HT-29 (cell line): ENCODE measurements at regions not wholly inside any gene's neighbourhood (a gene's known extent, or its start where the extent isn't known, plus 50 kb on each side); places are given as distances from the start of the nearest gene placed in this dataset.
A peak's percentile ranks its signal among the peaks of the same experiment; 100 is the strongest.
"Not testable (repeated sequence)": the region's sequence is repeated elsewhere in the genome, so short reads cannot be mapped to it uniquely, and the experiment has no call there.

ENCODE experiments used
- DNase-seq: peaks from one replicate; pipeline ENCODE4 v3.0.0-alpha.2; 2015; ENCODE audit warnings: low spot score

DNA sequence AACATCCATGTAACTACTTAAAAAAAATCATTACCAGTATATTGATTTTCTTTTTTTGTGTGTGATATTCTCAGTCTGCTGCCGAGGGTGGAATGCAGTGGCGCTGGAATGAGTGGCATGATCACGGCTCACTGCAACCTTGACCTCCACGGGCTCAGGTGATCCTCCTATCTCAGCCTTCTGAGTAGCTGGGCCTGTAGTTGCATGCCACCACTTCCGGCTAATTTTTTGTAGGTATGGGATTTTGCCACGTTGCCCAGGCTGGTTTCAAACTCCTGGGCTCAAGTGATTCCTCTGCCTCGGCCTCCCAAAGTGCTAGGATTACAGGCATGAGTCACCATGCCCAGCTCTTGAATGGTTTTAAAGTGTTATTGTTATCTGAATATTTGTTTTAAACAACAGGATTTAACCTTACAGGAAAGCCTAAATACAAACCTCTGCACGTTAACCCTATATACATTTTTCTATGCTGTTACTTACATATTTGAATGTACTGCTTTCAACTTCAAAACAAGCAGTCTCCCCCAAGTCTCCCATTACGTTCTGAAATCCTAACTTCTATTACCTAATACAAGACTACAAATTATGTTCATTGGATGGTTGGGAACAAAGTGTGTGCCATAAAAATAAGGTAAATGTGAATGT, 61.7 kb downstream of the KPNA2 start:
- no peak for DNase-seq

DNA sequence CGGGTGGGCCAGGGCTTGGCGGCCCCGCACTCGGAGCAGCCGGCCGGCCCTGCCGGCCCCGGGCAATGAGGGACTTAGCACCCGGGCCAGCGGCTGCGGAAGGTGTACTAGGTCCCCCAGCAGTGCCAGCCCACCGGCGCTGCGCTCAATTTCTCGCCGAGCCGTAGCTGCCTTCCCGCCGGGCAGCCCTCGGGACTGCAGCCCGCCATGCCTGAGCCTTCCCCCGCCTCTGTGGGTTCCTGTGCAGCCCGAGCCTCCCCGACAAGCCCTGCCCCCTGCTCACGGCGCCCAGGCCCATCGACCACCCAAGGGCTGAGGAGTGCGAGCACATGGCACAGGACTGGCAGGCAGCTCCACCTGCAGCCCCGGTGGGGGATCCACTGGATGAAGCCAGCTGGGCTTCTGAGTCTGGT, 63.8 kb downstream of the KPNA2 start:
- not testable (repeated sequence) for DNase-seq

DNA sequence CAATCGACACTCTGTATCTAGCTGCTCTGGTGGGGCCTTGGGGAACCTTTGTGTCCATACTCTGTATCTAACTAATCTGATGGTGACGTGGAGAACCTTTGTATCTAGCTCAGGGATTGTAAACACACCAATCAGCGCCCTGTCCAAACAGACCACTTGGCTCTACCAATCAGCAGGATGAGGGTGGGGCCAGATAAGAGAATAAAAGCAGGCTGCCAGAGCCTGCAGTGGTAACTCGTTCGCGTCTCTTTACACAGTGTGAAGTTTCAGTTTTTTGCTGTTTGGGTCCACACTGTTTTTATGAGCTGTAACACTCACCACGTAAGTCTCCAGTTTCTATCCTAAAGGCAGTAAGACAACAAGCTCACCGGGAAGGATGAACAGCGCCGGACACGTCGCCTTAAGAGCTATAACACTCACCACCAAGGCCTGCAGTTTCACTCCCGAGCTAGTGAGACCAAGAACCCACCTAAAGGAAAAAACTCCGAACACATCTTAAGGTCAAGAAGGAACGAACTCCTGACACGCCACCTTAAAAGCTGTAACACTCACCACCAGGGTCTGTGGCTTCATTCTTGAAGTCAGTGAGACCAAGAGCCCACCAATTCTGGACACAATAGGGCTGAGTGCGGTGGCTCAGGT, 64.6 kb downstream of the KPNA2 start:
- no peak for DNase-seq

DNA sequence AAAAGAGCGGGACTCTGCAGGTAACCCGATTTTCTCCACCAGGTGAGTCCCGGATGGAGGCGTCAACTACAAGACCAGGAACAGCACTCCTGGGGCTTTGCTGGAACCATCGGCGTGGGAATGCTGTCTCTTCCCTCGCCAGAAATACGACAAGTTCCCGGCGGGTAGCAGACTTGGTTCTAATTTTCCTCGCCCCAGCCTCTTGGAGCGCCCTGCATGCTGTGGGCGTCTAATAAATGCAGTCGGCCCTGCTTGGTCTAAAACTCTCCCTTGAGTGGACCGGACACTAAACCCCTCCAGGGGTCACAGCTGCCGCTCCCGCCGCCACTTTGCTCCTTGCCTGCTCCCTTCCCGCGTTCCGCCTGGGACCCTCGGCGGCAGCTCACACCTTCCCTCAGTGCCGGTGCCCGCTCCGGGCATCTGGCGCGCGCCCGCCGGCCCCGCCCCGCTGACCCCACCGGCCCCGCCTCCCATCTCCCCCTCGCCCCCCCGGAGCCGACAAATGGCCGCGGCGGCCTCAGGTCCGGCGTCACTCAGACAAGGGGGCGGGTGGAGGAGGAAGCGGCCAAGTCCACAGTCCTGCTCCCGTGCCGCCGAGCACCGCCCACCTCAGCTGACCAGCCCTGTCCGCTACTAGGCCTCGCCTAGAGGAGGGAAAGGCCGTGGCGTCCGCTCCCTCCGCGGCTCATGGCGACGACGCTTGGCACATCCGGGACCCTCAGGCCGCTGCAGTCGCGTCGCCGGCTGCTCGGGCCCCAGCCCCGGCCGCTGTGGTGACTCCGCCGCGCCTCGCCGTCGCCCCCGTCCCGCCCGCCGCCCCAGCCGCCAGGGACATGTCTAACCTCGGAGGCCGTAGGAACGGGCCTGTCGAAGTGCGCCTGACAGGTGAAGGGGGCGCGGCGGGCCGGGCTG, 65.8 kb downstream of the KPNA2 start:
- DNase-seq = peak; percentile 96

DNA sequence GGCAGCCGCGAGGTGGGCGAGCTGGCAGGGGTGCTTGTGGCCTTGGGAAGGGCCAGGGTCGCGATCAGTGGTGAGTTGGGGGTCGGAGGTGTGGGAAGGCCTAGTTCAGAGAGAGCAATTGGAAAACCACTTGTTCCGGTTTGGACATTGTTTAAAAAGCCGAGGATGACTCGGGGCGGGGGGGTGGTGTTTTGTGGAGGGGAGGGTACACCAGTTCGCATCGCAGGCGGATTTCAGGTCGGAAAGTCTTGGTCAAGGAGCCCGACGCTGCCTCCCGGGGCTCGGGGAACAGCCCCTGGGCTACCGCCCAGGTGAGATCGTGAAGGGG, 66.4 kb downstream of the KPNA2 start:
- no peak for DNase-seq

DNA sequence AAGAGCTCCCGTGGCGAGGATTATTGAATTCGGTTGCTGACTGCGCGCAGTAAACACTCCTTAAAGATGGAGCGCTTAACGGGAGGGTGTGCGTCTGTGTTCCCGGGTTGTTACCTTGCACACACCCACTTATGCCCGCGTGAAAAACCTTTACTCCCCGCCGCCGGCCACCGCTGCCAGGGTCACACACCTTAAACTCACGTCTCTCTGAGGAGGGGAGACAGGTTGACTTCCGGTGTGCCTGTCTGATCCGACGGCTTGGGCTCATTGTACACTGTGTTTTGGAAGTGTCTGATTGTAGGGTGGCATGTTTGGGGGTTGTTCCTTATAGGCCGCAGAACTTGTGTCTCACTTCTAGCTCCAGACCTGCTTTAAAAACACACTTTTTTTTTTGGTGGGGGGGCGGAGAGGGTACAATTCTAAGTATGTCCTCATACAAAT, 66.8 kb downstream of the KPNA2 start:
- DNase-seq = peak; percentile 45

DNA sequence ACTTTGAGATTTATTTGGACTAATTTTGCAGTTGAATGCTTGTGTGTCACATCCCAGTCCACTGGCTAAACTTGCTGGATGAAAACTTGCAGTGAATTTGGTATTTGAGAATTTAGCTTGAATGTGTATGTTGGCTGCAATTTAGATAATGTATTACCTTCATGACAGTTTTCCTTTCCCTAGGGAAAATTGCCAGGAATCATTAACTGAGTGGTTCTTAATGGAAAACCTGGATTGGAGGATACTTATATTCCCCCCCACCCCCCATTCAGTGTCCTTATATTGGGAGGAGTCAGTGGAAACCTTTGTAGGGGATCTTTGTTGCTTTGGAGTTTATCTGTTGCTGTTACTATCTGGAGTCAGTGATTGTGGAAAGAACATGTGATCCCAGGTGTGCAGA, 67.6 kb downstream of the KPNA2 start:
- DNase-seq = no peak

DNA sequence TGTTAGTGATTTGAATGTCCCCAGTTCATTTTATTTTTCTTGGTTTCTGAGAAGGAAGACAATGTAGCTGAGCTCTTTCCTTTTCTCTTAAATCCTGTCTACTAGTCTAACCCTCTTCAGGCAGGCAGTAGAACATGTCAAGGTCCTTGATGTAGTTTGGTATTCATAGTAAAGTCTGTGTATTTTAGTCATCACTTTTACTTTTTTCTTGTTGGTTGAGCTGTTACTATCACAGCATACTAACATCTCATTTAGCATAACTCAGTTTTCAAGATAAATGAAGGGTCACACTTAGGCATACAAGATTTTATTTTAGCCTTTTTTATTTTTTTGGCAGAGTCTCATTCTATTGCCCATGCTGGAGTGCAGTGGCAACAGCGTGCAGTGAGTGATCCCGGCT, 70.5 kb downstream of the KPNA2 start:
- DNase-seq = no peak

DNA sequence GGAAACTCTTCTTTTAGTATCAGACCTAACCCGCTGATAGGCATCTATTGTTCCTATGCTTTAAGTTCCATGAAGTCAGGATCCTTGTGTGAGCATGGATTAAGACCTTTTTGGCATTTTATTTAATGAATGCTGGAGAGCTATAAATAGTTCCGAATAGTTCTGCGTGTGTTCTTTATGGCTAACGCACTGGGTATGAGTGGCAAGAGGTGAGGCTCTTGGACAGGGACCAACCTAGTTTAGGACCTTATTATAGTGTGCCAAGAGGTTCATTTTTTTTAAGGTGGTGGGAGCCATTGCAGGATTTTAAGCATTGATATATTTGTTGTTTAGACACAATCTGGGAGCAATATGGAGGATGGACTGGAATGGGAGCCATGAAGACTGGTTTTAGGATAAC, 71.8 kb downstream of the KPNA2 start:
- DNase-seq = no peak

DNA sequence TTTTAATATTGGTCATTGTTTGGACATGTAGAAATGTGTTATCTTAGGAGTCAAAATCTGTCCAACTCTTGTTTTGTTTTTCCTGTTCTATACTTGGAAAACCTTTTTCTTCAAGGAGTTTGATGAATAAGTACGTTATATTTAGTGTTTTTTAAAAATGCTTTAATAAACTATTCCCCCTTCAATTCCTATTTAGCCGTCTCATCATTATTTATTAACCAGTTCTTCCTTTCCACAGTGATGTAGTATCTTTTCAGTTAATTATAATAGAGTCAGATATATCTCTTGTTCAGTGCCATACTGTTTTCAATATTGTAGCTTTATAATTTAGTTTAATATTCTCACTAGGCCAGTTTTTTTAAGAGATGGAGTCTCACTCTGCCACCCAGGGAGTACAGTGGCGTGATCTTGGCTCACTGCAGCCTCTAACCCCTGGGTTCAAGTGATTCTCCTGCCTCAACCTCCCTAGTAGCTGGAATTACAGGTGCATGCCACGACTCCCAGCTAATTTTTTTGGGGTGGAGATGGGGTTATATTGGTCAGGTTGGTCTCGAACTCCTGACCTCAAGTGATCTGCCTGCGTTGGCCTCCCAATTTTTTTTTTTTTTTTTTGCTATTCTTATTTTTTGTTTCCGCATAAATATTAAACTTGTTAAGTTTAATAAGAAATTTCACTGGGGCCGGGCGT, 72.9 kb downstream of the KPNA2 start:
- DNase-seq = no peak

DNA sequence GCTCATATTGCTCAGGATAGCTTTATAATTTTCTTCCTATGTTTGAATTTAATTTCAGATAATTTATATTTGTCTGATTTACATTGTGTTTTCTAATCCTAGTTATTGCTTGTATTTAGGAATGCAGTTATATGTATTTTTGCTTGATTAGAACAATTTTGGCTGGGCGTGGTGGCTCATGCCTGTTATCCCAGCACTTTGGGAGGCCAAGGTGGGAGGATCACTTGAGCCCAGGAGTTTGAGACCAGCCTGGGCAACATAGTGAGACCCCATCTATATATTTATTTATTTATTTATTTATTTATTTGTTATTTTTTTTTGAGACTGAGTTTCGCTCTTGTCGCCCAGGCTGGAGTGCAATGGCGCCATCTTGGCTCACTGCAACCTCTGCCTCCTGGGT, 73.9 kb downstream of the KPNA2 start:
- not testable (repeated sequence) for DNase-seq

DNA sequence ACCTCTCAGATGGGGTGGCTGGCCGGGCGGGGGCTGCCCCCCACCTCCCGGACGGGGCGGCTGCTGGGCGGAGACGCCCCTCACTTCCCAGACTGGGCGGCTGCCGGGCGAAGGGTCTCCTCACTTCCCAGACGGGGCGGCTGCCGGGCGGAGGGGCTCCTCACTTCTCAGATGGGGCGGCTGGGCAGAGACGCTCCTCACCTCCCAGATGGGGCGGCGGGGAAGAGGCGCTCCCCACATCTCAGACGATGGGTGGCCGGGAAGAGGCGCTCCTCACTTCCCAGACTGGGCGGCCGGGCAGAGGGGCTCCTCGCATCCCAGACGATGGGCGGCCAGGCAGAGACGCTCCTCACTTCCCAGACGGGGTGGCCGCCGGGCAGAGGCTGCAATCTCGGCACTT, 80.7 kb downstream of the KPNA2 start:
- DNase-seq = not testable (repeated sequence)

DNA sequence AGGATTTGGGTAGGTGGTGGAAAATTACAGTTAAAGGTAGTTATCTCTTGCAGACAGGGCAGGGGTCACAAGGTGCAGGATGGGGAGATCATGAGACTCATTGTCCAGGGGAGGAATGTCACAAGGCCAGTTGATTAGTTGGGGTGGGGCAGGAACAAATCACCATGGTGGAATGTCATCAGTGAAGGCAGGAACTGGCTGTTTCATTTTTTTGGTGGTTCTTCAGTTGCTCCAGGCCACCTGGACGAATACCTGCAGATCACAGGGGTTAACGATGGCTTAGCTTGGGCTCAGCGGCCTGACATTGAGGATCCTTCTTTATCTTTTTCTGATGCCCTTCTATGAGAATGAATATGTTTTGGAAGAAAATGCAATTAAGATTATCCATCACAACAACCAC, 87.1 kb downstream of the KPNA2 start:
- DNase-seq = no peak

DNA sequence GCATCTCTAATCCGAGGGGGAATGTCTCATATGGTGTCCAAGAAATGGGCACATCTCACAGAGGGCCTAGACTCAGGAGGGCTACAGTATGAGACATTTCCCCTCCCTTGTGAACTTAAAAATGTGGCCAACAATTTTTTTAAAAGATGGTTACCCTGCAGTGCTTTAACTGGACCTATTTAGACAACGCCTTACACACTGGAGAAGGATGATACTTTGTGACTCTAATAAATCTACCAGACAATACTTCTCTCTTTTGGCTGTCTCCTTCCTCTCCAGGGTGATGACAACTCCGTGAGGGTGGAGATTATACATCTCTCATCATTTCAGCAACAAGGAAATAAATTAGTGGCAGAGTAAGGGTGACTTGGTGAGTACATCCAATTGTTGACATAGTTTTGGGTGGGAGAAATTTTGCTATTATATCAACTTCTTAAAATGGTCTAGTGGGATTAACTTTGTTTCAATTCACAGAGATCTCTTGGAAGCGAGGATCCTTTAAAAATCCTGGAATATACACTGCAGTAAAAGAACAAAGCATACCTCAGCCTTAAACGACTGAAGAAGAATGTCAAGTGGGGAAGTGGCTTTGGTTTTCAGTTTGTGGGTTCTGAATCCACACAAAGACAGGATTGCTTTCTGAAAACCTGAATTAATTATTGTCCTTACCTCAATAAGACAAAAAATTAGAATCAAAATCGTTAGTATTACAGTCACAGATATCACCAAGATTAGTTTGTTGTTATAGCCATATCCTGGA, 89.8 kb downstream of the KPNA2 start:
- no peak for DNase-seq

DNA sequence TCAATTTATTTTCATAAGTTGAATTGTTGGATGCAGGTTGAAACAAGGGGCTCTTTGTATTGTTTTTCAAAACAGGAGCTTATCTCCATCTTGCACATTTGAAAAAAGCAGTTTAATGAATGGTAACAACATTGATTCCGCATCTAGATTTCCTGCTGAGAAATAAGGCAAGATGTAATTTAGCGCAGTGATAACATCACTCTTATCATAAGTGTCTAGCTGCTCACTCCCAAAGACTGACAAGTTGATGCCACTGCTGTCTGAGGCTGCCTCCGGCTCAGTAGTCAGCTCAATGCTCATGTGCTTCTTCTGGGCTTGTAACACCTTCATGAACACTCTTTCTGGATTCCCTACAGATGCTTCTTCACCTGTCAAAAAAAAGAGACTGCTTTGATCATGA, 92.4 kb downstream of the KPNA2 start:
- DNase-seq = no peak

DNA sequence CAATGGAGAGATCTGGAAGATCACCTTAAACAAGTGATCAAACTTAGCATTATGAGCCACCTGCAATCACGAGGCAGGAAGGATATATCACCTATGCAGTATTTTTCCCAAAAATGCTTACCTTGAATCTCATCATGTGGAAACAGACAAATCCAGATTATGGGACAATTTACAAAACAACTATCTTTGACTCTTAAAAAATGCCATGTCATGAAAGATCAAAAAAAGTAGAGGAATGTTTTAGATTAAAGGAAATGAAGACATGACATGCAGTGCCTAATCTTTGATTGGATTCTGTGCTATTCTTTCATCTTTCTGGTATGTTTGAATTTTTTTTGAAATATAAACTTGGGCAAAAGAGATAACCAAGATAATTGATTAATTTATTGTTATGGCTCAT, 95.9 kb downstream of the KPNA2 start:
- DNase-seq = no peak

DNA sequence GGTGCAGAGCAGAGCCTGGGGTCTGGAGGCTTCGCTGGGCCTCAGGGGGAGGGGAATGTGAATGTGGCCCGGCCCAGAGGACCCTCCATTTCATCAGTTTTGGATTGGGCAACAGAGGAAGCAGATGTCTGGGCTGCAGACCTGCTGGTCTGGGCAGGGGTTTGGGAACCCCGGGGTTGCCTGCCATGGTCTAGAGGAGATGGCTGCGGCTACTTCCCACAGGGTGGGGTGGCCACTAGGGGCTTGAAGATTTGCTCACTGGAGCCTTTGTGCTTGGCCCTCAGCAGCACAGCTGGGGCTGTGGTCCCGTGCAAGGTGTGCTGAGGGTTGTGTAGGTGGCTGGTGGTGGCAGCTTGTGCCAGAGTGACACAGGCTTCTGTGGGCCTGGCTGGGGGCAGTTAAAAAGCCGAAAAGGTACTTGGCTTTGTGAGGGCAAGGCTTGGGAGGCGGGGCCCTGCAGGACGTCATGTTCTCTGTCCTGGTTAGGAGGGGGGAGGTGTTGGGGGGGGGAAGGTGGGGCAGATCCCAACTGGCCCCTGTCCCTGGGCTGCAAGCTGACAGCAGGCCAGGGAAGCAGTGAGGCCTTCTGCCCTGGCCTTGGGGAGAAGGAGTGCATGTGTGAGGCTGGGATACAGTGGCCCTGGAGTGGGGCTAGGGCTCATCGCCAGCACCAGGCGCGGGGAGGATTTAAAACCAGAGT, 98.0 kb downstream of the KPNA2 start:
- DNase-seq = no peak

DNA sequence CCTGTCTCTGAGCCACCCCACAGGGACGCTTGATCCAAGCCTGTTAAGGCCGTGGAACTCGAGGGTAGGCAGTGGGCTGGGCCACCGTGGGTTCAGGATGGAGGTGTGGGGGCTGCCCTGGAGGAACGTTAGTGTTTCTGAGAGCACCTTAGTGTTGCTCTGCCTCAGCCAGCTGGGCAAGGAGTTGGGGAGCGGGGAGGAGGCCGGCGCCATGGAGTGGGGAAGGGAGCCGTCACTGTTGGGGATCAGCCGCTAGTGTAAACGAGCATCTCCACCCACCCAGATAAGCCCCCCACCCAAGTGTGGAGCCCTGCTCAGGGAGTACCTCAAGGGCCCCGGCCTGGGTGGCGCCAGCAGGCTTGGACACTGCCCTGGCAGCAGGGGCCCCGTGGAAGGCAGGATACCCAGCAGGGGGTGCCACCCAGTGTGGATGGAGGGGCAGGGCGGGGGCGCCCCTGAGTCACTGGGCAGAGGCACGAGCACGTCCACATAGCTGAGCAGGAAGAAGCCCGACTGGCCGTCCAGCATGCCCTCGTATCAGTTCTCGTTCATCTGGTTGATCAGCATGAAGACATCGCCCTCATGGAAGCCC, 98.6 kb downstream of the KPNA2 start:
- no peak for DNase-seq

DNA sequence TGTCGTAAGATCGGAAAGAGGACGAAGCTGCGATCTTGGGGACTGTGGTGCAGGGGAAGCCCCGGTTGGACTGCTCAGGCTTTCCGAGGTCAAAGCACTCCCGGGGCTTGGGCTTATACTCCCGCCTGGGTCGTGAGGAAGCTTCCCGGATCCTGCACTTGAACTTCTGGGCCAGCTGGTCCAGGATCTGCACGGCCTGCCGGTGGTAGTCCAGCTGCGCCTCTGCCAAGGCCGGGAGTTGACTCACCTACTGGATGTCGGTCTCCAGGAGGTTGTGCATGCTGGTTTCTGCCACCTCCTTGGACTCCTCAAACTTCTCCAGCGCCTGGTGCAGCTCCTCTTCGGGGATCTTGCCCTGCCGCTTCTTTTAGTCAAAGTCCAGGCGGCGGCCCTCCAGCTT, 99.2 kb downstream of the KPNA2 start:
- no peak for DNase-seq

DNA sequence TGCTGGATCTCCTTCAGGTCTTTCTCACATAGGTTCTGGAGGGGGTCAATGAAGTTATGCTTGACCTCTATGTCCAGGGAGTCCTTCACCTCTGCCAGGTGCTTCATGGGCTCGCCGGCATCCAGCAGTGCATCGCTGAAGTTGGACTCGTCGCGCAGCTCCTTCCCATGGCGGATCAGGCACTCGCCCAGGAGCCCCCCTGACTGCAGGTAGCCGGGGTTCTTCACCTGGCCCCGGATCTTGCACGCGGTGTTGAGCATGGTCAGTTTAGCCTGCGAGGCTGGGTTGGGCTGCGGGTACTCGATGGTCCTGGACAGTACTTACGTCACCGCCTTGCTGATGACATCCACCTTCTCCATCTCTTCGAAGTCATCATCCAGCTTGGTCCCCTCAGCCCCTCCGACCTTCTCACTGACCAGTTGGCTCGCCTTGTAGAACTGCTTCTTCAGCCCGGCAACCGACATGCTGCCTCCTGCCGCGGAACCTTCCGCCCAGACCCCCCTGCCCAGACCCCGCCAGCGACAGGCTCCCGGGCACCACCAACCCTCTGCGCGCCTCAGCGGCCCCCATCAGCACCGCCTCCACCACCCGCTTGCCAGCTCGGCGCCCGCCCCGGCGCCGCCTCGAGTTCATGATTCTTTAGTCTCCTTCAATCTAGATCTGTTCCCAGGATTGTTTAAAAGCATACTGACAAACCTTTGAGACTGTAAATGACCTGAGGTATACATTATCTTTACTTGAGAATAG, 99.8 kb downstream of the KPNA2 start:
- DNase-seq = no peak
